Fibroblast of the aortic adventitia (primary cell): ENCODE measurements at regions not wholly inside any gene's neighbourhood (a gene's known extent, or its start where the extent isn't known, plus 50 kb on each side); places are given as distances from the start of the nearest gene placed in this dataset.

Experiments
- DNase-seq: peaks from one replicate; pipeline ENCODE4 v3.0.0-alpha.2; 2010; ENCODE audit warnings: low read depth
- H3K4me3 ChIP-seq: 2 replicates; pipeline ENCODE4 v1.5.1; 2011; ENCODE audit warnings: low read depth, mild to moderate bottlenecking, control low read depth, low read length, moderate library complexity
- TF ChIP-seq, protein P1 (sequence below): IDR thresholded peaks from 2 replicates; pipeline ENCODE4 v1.5.1; 2011; ENCODE audit warnings: mild to moderate bottlenecking, low read length, control low read depth, inconsistent platforms; ENCODE audit not compliant: insufficient read depth

DNA sequence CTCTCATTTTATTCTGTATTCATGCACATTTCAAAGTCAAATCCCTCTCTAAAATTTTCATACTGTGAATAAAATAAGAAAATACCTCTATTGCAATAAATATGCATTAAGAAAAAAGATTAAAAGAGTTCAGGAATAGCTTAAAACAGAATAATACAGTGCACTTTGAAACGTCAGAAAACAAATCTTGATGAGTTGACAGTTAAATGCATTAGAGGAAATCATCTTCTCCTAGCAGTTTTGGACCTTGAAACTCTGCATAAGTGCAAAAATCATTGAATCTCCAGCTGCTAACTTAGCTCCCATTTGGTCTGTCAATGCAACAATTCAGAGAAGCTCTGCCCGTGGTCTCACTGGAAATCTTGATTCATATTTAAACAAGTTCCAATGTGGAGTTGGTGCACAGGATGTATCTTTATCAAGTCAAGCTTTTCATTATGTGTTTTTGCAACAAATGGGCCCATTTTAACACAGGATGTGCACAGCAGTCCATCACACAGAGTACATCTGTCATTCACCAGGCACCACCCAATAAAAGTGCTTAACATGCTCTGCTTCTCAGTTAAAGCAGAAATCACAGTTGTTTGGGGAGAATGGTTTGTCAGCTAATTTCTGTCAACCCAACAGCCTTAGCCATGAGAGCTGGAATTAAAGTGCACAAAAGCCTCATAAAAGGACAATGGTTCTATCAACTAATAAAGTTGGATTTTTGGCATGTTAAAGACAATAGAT, 98.8 kb upstream of the ARRDC4 start:
- no peak for DNase-seq
- H3K4me3 ChIP-seq = no peak overlapping the region
- TF ChIP-seq, protein P1, sequence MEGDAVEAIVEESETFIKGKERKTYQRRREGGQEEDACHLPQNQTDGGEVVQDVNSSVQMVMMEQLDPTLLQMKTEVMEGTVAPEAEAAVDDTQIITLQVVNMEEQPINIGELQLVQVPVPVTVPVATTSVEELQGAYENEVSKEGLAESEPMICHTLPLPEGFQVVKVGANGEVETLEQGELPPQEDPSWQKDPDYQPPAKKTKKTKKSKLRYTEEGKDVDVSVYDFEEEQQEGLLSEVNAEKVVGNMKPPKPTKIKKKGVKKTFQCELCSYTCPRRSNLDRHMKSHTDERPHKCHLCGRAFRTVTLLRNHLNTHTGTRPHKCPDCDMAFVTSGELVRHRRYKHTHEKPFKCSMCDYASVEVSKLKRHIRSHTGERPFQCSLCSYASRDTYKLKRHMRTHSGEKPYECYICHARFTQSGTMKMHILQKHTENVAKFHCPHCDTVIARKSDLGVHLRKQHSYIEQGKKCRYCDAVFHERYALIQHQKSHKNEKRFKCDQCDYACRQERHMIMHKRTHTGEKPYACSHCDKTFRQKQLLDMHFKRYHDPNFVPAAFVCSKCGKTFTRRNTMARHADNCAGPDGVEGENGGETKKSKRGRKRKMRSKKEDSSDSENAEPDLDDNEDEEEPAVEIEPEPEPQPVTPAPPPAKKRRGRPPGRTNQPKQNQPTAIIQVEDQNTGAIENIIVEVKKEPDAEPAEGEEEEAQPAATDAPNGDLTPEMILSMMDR = no peak

DNA sequence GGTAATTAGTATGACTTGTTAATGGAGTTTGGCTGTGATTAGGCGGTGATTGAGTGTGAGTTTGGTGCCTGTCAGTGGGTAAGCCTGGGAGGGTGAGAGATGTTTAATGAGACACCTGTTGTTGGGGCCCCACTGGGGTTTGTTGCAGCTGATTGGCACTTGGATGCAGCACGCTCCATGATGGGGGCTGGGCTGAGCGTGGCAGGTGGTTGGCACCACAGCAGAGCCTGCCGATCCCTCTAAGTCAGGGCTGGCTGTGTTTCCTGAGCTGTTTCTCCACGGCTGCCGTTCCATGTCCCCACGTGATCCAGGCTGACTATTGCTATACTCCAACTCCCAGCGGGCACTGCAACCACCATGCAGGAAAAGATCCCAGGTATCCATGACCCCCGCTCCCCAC, 93.5 kb upstream of the ARRDC4 start:
- TF ChIP-seq, protein P1 = no peak
- DNase-seq = no peak
- no peak overlapping the region for H3K4me3 ChIP-seq

DNA sequence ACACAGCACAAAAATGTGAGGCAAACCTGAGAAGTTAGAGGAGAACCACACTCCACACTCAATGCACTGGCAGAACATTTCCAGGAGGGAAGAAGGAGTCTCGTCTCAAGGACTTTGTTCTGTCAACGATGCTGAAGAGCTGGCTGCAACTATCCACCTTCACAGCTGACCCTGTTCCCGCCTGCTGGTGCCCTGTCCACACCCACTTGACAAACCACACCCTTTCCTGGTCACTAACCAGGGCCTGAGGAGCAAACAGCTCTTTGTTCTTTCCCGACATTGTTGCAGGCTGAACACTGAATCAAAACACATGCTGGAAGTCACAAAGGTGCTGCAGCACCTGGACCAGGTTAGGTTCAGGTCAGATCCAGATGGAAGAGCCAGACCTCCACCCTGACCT, 92.6 kb upstream of the ARRDC4 start:
- no peak overlapping the region for H3K4me3 ChIP-seq
- DNase-seq = no peak
- TF ChIP-seq, protein P1 = no peak

- TF ChIP-seq, protein P1 = no peak
- no peak overlapping the region for H3K4me3 ChIP-seq
- DNase-seq = no peak
These were observed 91.5 kb upstream of the ARRDC4 start for GRCh38 chr15:97868981-97869380.

GRCh38 chr15:97870771-97871170, 89.7 kb upstream of the ARRDC4 start:
- no peak for DNase-seq
- no peak overlapping the region for H3K4me3 ChIP-seq
- TF ChIP-seq, protein P1 = no peak

DNA sequence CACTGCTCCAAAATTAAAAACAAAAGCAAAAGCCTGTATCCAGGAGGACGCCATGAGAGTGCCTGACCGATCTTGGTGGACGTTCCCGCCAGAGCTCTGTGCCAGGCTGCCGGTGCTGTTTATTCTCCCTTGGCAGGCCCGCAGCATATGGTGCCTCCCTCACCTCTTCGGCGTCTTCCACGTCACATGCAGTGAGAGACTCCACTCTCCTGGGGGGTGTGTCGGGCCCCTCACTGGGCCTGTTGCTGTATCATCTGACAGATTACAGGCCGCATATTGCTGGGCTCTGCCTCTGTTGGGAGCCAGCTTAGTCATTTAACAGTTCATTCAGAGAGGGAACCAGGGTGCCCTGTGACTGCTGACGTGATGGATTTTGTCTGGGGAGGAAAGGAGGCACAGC, 86.4 kb upstream of the ARRDC4 start:
- TF ChIP-seq, protein P1 = no peak
- H3K4me3 ChIP-seq = no peak overlapping the region
- DNase-seq = no peak

GRCh38 chr15:97875025-97875512, 85.4 kb upstream of the ARRDC4 start:
- TF ChIP-seq, protein P1 = no peak
- no peak for DNase-seq
- no peak overlapping the region for H3K4me3 ChIP-seq
